CD8-positive, alpha-beta memory T cell (primary cell): ENCODE measurements at regions not wholly inside any gene's neighbourhood (a gene's known extent, or its start where the extent isn't known, plus 50 kb on each side); places are given as distances from the start of the nearest gene placed in this dataset.

Experiments
- CTCF ChIA-PET: fragments of 350-600 bp; sonication (Branson Sonifier 250); formaldehyde crosslinking; loops from one replicate; lab custom pipeline; 2021; ENCODE audit warnings: antibody characterized with exemption; lab: Charles Lee
- POLR2A ChIA-PET: fragments of 350-600 bp; sonication (Branson Sonifier 250); formaldehyde crosslinking; loops from one replicate; lab custom pipeline; 2021; ENCODE audit warnings: antibody characterized with exemption; lab: Charles Lee
- DNase-seq, 5 donors: peaks; one replicate each; pipeline versions ENCODE4 v3.0.0 to v3.0.0-alpha.2; 2020 to 2022; ENCODE audit warnings: mixed read lengths in 1 of 5
- H3K27ac ChIP-seq: one replicate; pipeline ENCODE4 v1.7.0; 2013; ENCODE audit warnings: low read depth, mild to moderate bottlenecking, low read length, moderate library complexity
- H3K27me3 ChIP-seq: 2 replicates; pipeline ENCODE4 v1.7.0; 2013; ENCODE audit warnings: low read length, mild to moderate bottlenecking; ENCODE audit not compliant: insufficient read depth, poor library complexity, severe bottlenecking
- H3K36me3 ChIP-seq: 2 replicates; pipeline ENCODE4 v1.7.0; 2013; ENCODE audit warnings: mild to moderate bottlenecking, low read length, moderate library complexity; ENCODE audit not compliant: insufficient read depth
- H3K4me1 ChIP-seq: 2 replicates; pipeline ENCODE4 v1.7.0; 2013; ENCODE audit warnings: mild to moderate bottlenecking, low read length, moderate library complexity; ENCODE audit not compliant: insufficient read depth
- H3K4me3 ChIP-seq: 2 replicates; pipeline ENCODE4 v1.7.0; 2013; ENCODE audit warnings: mild to moderate bottlenecking, low read length
- H3K9me3 ChIP-seq: 2 replicates; pipeline ENCODE4 v1.7.0; 2013; ENCODE audit warnings: mild to moderate bottlenecking, low read length
- H3K27ac Mint-ChIP-seq, 8 donors: one replicate each; pipeline ENCODE4 v1.8.0; 2020 to 2021; ENCODE audit warnings: mixed read lengths in 8 of 8, mild to moderate bottlenecking in 6 of 8, inconsistent platforms in 3 of 8, moderate library complexity in 3 of 8
- H3K27me3 Mint-ChIP-seq, 2 donors: one replicate each; pipeline ENCODE4 v1.8.0; 2020 to 2021; ENCODE audit warnings: mixed read lengths in 2 of 2, mild to moderate bottlenecking in 1 of 2, moderate library complexity in 1 of 2
- H3K36me3 Mint-ChIP-seq, 3 donors: one replicate each; pipeline ENCODE4 v1.8.0; 2020 to 2021; ENCODE audit warnings: mixed read lengths in 3 of 3, inconsistent platforms in 1 of 3, mild to moderate bottlenecking in 1 of 3
- H3K4me1 Mint-ChIP-seq, 3 donors: one replicate each; pipeline ENCODE4 v1.8.0; 2020 to 2021; ENCODE audit warnings: mixed read lengths in 3 of 3, inconsistent platforms in 1 of 3, mild to moderate bottlenecking in 1 of 3
- H3K4me3 Mint-ChIP-seq, 7 donors: one replicate each; pipeline ENCODE4 v1.8.0; 2020 to 2021; ENCODE audit warnings: mixed read lengths in 7 of 7, mild to moderate bottlenecking in 6 of 7, moderate library complexity in 4 of 7, inconsistent platforms in 2 of 7
- H3K9me3 Mint-ChIP-seq, 5 donors: one replicate each; pipeline ENCODE4 v1.8.0; 2020 to 2022; ENCODE audit warnings: mixed read lengths in 5 of 5, mild to moderate bottlenecking in 3 of 5, moderate library complexity in 2 of 5, inconsistent platforms in 1 of 5

DNA sequence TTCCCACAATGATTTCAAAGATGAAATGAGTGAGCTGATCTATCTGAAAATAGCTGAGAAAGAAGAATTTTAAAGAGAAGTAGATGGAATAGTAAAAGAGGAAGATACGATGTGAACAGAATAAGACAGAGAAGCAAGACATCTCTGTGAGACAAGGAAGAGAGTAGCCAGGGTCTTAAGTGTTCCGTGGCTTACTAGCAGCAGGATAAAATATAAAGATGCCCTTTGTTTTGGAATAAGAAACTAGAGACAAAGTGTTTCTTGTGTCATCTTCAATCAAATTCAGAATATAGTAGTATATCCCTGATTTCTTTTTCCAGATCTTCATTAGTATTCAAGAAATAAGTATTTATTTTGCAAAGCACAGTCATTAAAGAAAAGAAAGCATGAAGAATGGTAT, 281.0 kb upstream of the NECTIN3 start:
- H3K4me3 Mint-ChIP-seq = no peak overlapping the region
- Histone ChIP-seq H3K4me3 (no peak overlapping the region), H3K27me3 (no peaks in the 10 kb centered on the region), H3K27ac (no peak overlapping the region), H3K36me3 (no peaks in the 10 kb centered on the region), H3K4me1 (no peaks in the 10 kb centered on the region), H3K9me3 (no peaks in the 10 kb centered on the region)
- peaks cover 0 to 5% (median 0%) of the 10 kb centered on the region in 5 donors for H3K9me3 Mint-ChIP-seq
- no peak overlapping the region for H3K27ac Mint-ChIP-seq
- POLR2A ChIA-PET = no interaction called here
- no peaks in the 10 kb centered on the region for H3K4me1 Mint-ChIP-seq
- CTCF ChIA-PET = no interaction called here
- DNase-seq = no peak
- H3K36me3 Mint-ChIP-seq = peaks cover 0 to 1% (median 0%) of the 10 kb centered on the region in 3 donors
- H3K27me3 Mint-ChIP-seq = no peaks in the 10 kb centered on the region

- Mint-ChIP-seq H3K36me3 (peaks cover 0 to 1% (median 0%) of the 10 kb centered on the region in 3 donors), H3K4me3 (no peak overlapping the region), H3K9me3 (no peaks in the 10 kb centered on the region), H3K27me3 (no peaks in the 10 kb centered on the region), H3K27ac (no peak overlapping the region), H3K4me1 (no peaks in the 10 kb centered on the region)
- no peak for DNase-seq
- CTCF ChIA-PET = no interaction called here
- POLR2A ChIA-PET = no interaction called here
- Histone ChIP-seq H3K36me3 (no peaks in the 10 kb centered on the region), H3K27me3 (no peaks in the 10 kb centered on the region), H3K9me3 (no peaks in the 10 kb centered on the region), H3K4me1 (no peaks in the 10 kb centered on the region), H3K4me3 (no peak overlapping the region), H3K27ac (no peak overlapping the region)
Observed at GRCh38 chr3:110791995-110792686, 279.5 kb upstream of the NECTIN3 start.

- H3K4me3 Mint-ChIP-seq = no peak overlapping the region
- no peak for DNase-seq
Observed at GRCh38 chr3:110793611-110794010, 278.0 kb upstream of the NECTIN3 start.

DNA sequence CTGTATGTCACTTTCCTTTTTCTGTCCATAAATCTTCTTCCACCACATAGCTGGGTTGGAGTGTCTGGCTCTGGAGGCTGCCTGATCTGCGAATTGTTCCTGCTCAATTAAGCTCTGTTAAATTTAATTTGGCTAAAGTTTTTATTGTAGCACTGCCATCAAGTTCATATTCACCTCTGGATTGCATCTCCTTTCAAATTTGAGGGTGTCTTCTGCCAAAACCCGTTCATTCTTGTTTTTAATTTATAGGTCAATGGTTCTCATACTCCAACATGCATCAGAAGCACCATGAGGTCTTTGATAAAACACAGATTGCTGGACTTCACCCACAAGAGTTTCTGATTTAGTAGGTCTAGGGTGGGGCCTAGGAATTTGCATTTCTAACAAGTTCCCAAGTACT, 276.5 kb upstream of the NECTIN3 start:
- no peaks in the 10 kb centered on the region for H3K27me3 ChIP-seq
- Mint-ChIP-seq H3K4me1 (no peaks in the 10 kb centered on the region), H3K4me3 (no peak overlapping the region), H3K36me3 (peaks cover 0 to 1% (median 0%) of the 10 kb centered on the region in 3 donors), H3K27ac (no peak overlapping the region), H3K27me3 (no peaks in the 10 kb centered on the region), H3K9me3 (no peaks in the 10 kb centered on the region)
- H3K9me3 ChIP-seq = no peaks in the 10 kb centered on the region
- no peaks in the 10 kb centered on the region for H3K36me3 ChIP-seq
- no peak overlapping the region for H3K27ac ChIP-seq
- CTCF ChIA-PET = no interaction called here
- POLR2A ChIA-PET = no interaction called here
- DNase-seq = no peak
- H3K4me1 ChIP-seq = no peaks in the 10 kb centered on the region
- no peak overlapping the region for H3K4me3 ChIP-seq

More at GRCh38 chr3:110793611-110794010, 278.0 kb upstream of the NECTIN3 start:
- no peak overlapping the region for H3K27ac Mint-ChIP-seq
- Histone ChIP-seq H3K9me3 (no peaks in the 10 kb centered on the region), H3K27me3 (no peaks in the 10 kb centered on the region), H3K36me3 (no peaks in the 10 kb centered on the region), H3K4me3 (no peak overlapping the region), H3K4me1 (no peaks in the 10 kb centered on the region), H3K27ac (no peak overlapping the region)
- no peaks in the 10 kb centered on the region for H3K4me1 Mint-ChIP-seq
- peaks cover 0 to 1% (median 0%) of the 10 kb centered on the region in 3 donors for H3K36me3 Mint-ChIP-seq
- H3K27me3 Mint-ChIP-seq = no peaks in the 10 kb centered on the region
- H3K9me3 Mint-ChIP-seq = no peaks in the 10 kb centered on the region
- ChIA-PET CTCF (no interaction called here), POLR2A (no interaction called here)

GRCh38 chr3:110799271-110799670, 272.3 kb upstream of the NECTIN3 start:
- ChIA-PET CTCF (no interaction called here), POLR2A (no interaction called here)
- no peak overlapping the region for H3K27ac Mint-ChIP-seq
- no peak for DNase-seq
- no peaks in the 10 kb centered on the region for H3K27me3 Mint-ChIP-seq
- no peak overlapping the region for H3K4me3 Mint-ChIP-seq
- no peaks in the 10 kb centered on the region for H3K9me3 Mint-ChIP-seq
- H3K4me3 ChIP-seq = no peak overlapping the region
- H3K4me1 ChIP-seq = no peaks in the 10 kb centered on the region
- H3K27me3 ChIP-seq = no peaks in the 10 kb centered on the region
- H3K36me3 Mint-ChIP-seq = no peaks in the 10 kb centered on the region
- H3K27ac ChIP-seq = no peak overlapping the region
- H3K36me3 ChIP-seq = no peaks in the 10 kb centered on the region
- no peaks in the 10 kb centered on the region for H3K4me1 Mint-ChIP-seq
- H3K9me3 ChIP-seq = no peaks in the 10 kb centered on the region

- Mint-ChIP-seq H3K9me3 (no peaks in the 10 kb centered on the region), H3K4me1 (no peaks in the 10 kb centered on the region), H3K27ac (no peak overlapping the region), H3K36me3 (no peaks in the 10 kb centered on the region), H3K27me3 (peaks cover 0 to 1% of the 10 kb centered on the region in 2 donors), H3K4me3 (no peak overlapping the region)
- ChIA-PET POLR2A (no interaction called here), CTCF (no interaction called here)
- Histone ChIP-seq H3K36me3 (no peaks in the 10 kb centered on the region), H3K9me3 (no peaks in the 10 kb centered on the region), H3K4me3 (no peak overlapping the region), H3K27ac (no peak overlapping the region), H3K27me3 (no peaks in the 10 kb centered on the region), H3K4me1 (no peaks in the 10 kb centered on the region)
- no peak for DNase-seq
Observed at GRCh38 chr3:110804856-110805255, 266.8 kb upstream of the NECTIN3 start.

DNA sequence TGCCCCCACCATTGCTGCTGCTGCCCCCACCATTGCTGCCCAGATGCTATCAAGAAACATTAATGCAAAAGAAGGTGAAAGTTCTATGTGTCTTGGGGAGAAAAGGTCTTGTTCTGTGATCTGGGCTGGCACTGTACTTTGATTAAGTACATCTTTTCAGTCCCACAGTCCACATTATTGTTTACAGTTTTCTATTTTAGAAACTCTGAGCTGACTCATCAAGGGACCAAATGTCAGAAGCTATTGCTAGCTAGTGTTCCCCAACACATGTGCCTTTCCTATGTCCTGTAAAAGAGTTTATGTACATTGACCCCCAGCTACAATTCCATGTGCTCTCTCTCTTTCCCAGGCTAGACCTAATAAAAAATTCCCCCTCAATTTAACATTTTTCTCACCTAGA, 264.7 kb upstream of the NECTIN3 start:
- H3K36me3 Mint-ChIP-seq = no peaks in the 10 kb centered on the region
- POLR2A ChIA-PET = no interaction called here
- CTCF ChIA-PET = no interaction called here
- Histone ChIP-seq H3K4me1 (no peaks in the 10 kb centered on the region), H3K27ac (no peak overlapping the region), H3K36me3 (no peaks in the 10 kb centered on the region), H3K27me3 (no peaks in the 10 kb centered on the region), H3K4me3 (no peak overlapping the region), H3K9me3 (no peaks in the 10 kb centered on the region)
- no peak overlapping the region for H3K4me3 Mint-ChIP-seq
- peaks cover 0 to 1% of the 10 kb centered on the region in 2 donors for H3K27me3 Mint-ChIP-seq
- DNase-seq = no peak
- no peaks in the 10 kb centered on the region for H3K9me3 Mint-ChIP-seq
- no peaks in the 10 kb centered on the region for H3K4me1 Mint-ChIP-seq
- H3K27ac Mint-ChIP-seq = no peak overlapping the region

GRCh38 chr3:110808630-110809029, 263.0 kb upstream of the NECTIN3 start:
- CTCF ChIA-PET = no interaction called here
- POLR2A ChIA-PET = no interaction called here
- Mint-ChIP-seq H3K36me3 (no peaks in the 10 kb centered on the region), H3K4me3 (no peak overlapping the region), H3K9me3 (no peaks in the 10 kb centered on the region), H3K4me1 (no peaks in the 10 kb centered on the region), H3K27me3 (peaks cover 0 to 1% of the 10 kb centered on the region in 2 donors), H3K27ac (no peak overlapping the region)
- Histone ChIP-seq H3K4me1 (no peaks in the 10 kb centered on the region), H3K4me3 (no peak overlapping the region), H3K9me3 (no peaks in the 10 kb centered on the region), H3K27me3 (no peaks in the 10 kb centered on the region), H3K27ac (no peak overlapping the region), H3K36me3 (no peaks in the 10 kb centered on the region)
- no peak for DNase-seq
